IPS-18a (cell line): ENCODE measurements at regions not wholly inside any gene's neighbourhood (a gene's known extent, or its start where the extent isn't known, plus 50 kb on each side); places are given as distances from the start of the nearest gene placed in this dataset.
"Not testable (repeated sequence)": the region's sequence is repeated elsewhere in the genome, so short reads cannot be mapped to it uniquely, and the experiment has no call there.

Experiments
- H3K27ac ChIP-seq: one replicate; pipeline ENCODE4 v1.5.1; 2013; ENCODE audit warnings: low read length
- H3K27me3 ChIP-seq: one replicate; pipeline ENCODE4 v1.6.1; 2013; ENCODE audit warnings: mild to moderate bottlenecking, low read length; ENCODE audit not compliant: control insufficient read depth, insufficient read depth
- H3K36me3 ChIP-seq: one replicate; pipeline ENCODE4 v1.6.1; 2013; ENCODE audit warnings: low read depth, low read length; ENCODE audit not compliant: control insufficient read depth
- H3K4me1 ChIP-seq: one replicate; pipeline ENCODE4 v1.6.1; 2013; ENCODE audit warnings: low read depth, low read length; ENCODE audit not compliant: control insufficient read depth
- H3K4me3 ChIP-seq: one replicate; pipeline ENCODE4 v1.5.1; 2013; ENCODE audit warnings: low read length
- H3K9ac ChIP-seq: one replicate; pipeline ENCODE4 v1.6.1; 2013; ENCODE audit warnings: mild to moderate bottlenecking, low read length, moderate library complexity
- H3K9me3 ChIP-seq: one replicate; pipeline ENCODE4 v1.6.1; 2013; ENCODE audit warnings: low read depth, low read length; ENCODE audit not compliant: control insufficient read depth

DNA sequence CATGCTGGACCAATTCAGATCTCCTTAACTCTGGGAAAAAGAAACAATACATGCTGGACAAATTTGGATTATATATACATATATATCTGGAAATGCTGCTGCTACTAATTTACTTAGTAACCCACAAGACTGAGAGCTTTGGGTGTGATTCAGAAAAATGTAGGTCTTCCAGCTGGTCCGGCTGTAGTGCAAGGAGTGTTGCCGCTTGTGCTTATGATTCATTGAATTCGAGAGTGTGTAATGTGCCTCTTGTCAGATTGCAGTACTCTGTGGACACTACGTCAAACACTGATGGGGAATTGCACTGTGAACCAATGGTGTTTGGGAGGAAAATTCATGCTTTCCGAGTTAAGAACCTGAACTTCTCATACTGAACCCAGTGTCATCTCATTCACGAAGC is 1155.5 kb downstream of the EPHA7 start:
- H3K9ac ChIP-seq, result no peak overlapping the region
- H3K9me3 ChIP-seq, result no peaks in the 10 kb centered on the region
- no peak overlapping the region for H3K27ac ChIP-seq
- H3K36me3 ChIP-seq, result no peaks in the 10 kb centered on the region
- H3K27me3 ChIP-seq, result no peaks in the 10 kb centered on the region
- H3K4me1 ChIP-seq, result no peaks in the 10 kb centered on the region
- no peak overlapping the region for H3K4me3 ChIP-seq

DNA sequence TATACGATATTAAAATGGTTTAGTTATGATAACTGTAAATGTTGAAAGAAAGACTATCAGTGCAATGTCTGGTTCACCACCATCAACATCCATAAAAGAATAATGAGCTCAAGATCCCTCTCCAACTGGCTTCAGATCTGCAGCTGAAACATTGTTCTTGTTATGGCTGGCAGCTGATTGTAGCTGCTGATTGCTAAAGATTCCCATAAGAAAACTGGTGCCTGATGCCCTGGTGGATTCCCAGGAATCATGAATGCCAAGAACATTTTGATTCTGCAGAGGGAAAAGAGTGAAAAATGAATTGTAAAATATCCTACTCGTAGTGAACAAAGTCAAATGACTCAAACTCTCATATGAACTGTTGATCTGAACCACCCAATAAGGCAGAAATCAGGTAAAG is 1160.2 kb downstream of the EPHA7 start:
- H3K27me3 ChIP-seq, result no peaks in the 10 kb centered on the region
- H3K9me3 ChIP-seq, result no peaks in the 10 kb centered on the region
- H3K4me1 ChIP-seq, result no peaks in the 10 kb centered on the region
- no peak overlapping the region for H3K9ac ChIP-seq
- no peak overlapping the region for H3K27ac ChIP-seq
- H3K36me3 ChIP-seq, result no peaks in the 10 kb centered on the region
- no peak overlapping the region for H3K4me3 ChIP-seq

DNA sequence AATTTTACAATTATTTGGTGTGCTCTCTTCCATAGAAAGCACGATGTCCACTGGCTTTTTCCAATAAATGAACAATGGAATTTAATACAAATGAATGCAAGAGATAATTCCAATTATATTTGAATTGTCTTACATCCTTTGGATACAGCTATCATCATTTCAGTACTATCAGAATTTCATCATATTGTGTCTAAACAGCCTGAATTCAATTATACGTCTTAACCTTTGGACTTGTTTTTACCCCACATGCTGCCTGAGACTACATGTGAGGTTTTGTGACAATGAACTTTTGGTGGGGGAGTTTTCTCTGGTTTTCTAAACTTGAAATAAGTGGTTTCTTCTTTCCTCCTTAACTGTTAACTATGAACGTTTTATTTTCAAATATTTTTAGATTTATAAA is 1176.0 kb downstream of the EPHA7 start:
- Histone ChIP-seq H3K27ac (no peak overlapping the region), H3K4me3 (no peak overlapping the region), H3K4me1 (no peaks in the 10 kb centered on the region), H3K36me3 (no peaks in the 10 kb centered on the region), H3K9ac (no peak overlapping the region), H3K9me3 (no peaks in the 10 kb centered on the region), H3K27me3 (no peaks in the 10 kb centered on the region)

DNA sequence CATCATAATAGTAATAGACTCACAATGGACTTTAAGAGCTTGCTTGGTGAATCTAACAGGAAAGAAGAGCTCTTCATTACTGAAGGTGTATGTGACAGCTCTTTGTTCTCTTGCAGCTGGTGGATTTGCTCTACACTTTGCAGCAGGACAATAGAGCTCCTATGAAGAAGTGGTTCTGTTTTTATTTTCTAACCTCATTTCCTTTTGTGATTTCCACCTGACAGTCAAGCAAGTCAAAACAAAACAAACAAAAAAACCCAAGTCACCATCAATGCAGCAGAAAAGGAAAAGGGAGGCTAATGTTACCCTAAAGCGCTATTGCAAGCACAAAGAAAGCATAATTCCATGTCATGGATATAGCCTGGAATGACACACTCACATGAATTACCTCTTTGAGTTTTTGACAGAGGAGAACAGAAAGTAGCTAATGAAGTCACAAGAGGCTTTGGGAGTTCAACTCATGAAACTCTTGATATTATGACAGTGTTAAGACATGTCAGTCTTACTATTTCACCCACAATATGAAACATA is 1188.1 kb downstream of the EPHA7 start:
- Histone ChIP-seq H3K9ac (no peak overlapping the region), H3K4me1 (no peaks in the 10 kb centered on the region), H3K9me3 (no peaks in the 10 kb centered on the region), H3K27me3 (no peaks in the 10 kb centered on the region), H3K36me3 (no peaks in the 10 kb centered on the region), H3K4me3 (no peak overlapping the region), H3K27ac (no peak overlapping the region)

GRCh38 chr6:92219987-92220386 is 1199.4 kb downstream of the EPHA7 start:
- not testable (repeated sequence) for H3K36me3 ChIP-seq, H3K27me3 ChIP-seq, H3K4me1 ChIP-seq, H3K9ac ChIP-seq, H3K27ac ChIP-seq, H3K9me3 ChIP-seq, H3K4me3 ChIP-seq

DNA sequence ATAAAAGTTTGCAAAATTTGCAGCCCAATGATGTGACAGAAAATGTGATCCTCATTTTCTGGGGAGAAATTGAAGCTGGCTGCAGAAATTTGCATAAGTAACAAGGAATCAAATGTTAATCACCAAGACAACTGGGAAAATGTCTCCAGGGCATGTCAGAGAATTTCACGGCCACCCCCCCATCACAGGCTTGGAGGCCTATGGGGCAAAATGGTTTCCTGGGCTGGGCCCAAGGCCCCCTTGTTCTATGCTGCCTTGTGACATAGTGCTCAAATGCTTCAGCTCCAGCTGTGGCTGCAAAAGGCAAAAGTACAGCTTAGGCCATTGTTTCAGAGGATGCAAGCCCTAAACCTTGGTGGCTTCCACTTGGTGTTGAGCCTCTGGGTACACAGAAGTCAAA is 1202.6 kb downstream of the EPHA7 start:
- H3K36me3 ChIP-seq, result no peaks in the 10 kb centered on the region

DNA sequence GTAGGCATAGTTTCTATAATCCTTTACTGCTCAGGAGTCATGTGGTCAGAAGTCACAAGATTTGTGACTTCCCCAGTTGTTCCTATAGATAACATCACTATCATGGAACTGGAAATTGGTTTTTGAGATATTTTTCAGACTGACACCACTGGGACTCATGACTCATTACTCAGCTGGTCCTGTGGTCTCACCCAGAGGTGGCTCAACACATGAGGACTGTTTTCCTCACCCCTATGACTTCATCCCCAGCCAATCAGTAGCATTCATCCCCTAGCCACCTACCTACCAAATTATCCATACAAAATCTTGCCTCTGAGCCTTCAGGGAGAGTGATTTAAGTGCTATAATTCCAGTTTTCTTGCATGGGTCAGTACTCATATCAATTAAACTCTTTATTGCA is 1217.7 kb downstream of the EPHA7 start:
- H3K27ac ChIP-seq, result no peak overlapping the region
- no peaks in the 10 kb centered on the region for H3K36me3 ChIP-seq
- H3K4me1 ChIP-seq, result no peaks in the 10 kb centered on the region
- H3K9ac ChIP-seq, result no peak overlapping the region
- H3K4me3 ChIP-seq, result no peak overlapping the region
- no peaks in the 10 kb centered on the region for H3K27me3 ChIP-seq
- peaks cover 9% of the 10 kb centered on the region for H3K9me3 ChIP-seq

More for the DNA sequence above, 1202.6 kb downstream of the EPHA7 start:
- Histone ChIP-seq H3K27me3 (no peaks in the 10 kb centered on the region), H3K4me3 (no peak overlapping the region), H3K9me3 (no peaks in the 10 kb centered on the region), H3K27ac (no peak overlapping the region), H3K4me1 (no peaks in the 10 kb centered on the region), H3K9ac (no peak overlapping the region)

DNA sequence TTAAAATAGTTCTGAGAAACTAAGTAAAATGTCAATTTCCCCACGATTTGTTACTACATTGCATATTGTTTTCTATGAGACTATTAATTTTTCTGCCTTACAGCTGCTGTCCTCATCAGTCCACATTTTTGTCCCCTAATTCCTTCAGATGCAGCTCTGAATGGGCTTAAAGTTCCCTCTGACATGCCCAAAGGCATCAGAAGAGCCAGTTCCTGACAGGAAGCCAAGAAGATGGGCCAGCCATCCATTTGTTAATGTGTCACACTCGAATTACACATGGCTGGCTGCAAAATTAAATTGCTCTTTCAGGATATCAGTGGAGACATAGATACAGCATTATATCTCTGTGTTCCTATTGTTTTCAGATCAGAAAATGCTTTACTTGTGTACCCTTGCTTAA is 1223.0 kb downstream of the EPHA7 start:
- Histone ChIP-seq H3K9ac (no peak overlapping the region), H3K36me3 (no peaks in the 10 kb centered on the region), H3K27ac (no peak overlapping the region), H3K4me3 (no peak overlapping the region), H3K27me3 (no peaks in the 10 kb centered on the region), H3K9me3 (peaks cover 9% of the 10 kb centered on the region), H3K4me1 (no peaks in the 10 kb centered on the region)

DNA sequence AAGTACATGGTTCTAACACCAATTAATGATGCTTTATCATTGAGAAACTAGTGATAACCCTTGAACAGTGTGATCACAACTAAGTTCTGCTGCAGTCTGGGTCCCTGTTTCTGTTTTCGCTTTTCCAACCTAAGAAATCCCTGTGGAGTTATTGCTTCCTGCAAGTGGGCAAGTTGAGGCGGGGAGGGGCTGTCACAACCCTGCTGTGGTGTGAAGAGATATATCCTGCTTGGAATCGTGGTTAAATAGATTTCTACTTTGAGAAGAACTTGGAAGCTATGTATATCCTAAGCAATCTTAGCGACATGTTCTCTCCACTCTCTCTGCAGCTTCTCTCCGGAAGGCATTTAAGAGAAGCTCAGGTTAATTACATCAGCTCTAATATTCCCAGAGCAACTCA is 1223.6 kb downstream of the EPHA7 start:
- Histone ChIP-seq H3K9me3 (peaks cover 9% of the 10 kb centered on the region), H3K9ac (no peak overlapping the region), H3K4me3 (no peak overlapping the region), H3K27ac (no peak overlapping the region), H3K4me1 (no peaks in the 10 kb centered on the region), H3K27me3 (no peaks in the 10 kb centered on the region), H3K36me3 (no peaks in the 10 kb centered on the region)

DNA sequence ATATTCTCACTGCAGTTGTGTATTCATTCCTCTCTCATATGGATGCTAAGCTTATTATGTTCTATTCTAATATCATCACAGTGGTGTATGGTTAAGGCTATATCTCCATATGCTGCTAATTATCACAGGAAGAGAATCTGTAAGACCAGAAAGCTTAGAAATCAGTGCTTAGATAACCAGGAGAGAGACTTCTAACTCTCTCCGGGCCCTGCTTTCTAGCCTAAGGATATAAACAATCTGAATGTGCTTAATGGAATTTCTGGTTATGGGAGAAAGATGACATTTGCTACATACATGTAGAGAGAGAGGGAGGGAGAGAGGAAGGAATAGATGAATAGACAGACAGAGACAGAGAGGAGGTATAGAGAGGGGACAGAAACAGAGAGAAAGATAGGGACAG is 1231.3 kb downstream of the EPHA7 start:
- Histone ChIP-seq H3K9me3 (no peaks in the 10 kb centered on the region), H3K9ac (no peak overlapping the region), H3K4me3 (no peak overlapping the region), H3K36me3 (no peaks in the 10 kb centered on the region), H3K4me1 (peaks cover 5% of the 10 kb centered on the region), H3K27me3 (no peaks in the 10 kb centered on the region), H3K27ac (no peak overlapping the region)

- Histone ChIP-seq H3K4me1 (peaks cover 5% of the 10 kb centered on the region), H3K27me3 (no peaks in the 10 kb centered on the region), H3K27ac (no peak overlapping the region)
Measured at GRCh38 chr6:92184933-92185332, 1234.4 kb downstream of the EPHA7 start.

DNA sequence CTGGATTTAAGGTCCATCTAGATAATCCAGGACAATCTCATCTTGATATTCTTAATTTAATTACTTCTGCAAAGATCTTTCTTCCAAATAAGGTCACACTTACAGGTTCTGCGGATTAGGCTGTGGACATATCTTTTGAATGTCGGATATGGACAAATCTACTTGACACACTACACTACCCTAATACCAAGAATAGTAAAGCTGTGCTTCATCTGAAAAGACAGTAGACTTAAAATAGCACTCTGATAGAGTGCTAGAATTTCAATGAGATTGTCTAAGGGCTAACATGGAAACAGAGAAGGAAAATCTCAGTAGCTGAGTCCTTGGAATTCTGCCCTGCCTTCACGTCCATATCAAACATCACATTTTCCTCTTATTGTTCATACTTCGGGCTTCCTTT is 1238.0 kb downstream of the EPHA7 start:
- H3K27ac ChIP-seq, result no peak overlapping the region
- no peak overlapping the region for H3K9ac ChIP-seq
- H3K4me3 ChIP-seq, result no peak overlapping the region
- H3K9me3 ChIP-seq, result no peaks in the 10 kb centered on the region
- H3K36me3 ChIP-seq, result no peaks in the 10 kb centered on the region
- no peaks in the 10 kb centered on the region for H3K27me3 ChIP-seq
- no peaks in the 10 kb centered on the region for H3K4me1 ChIP-seq

More at GRCh38 chr6:92184933-92185332, 1234.4 kb downstream of the EPHA7 start:
- Histone ChIP-seq H3K9me3 (no peaks in the 10 kb centered on the region), H3K9ac (no peak overlapping the region), H3K36me3 (no peaks in the 10 kb centered on the region), H3K4me3 (no peak overlapping the region)
